HCT116 (cell line): ENCODE measurements at regions not wholly inside any gene's neighbourhood (a gene's known extent, or its start where the extent isn't known, plus 50 kb on each side); places are given as distances from the start of the nearest gene placed in this dataset.

Experiments used
- ATAC-seq: fragments of 200-7000 bp; cut with Tn5 transposase; 2 replicates; pipeline ENCODE4 v1.9.1; 2020; ENCODE audit warnings: mild to moderate bottlenecking, moderate library complexity
- BruUV-seq: library from RNA; stranded (reverse); fragments of 400-500 nt; replicated peaks from 2 replicates; lab custom pipeline; 2021; lab: Mats Ljungman, UMichigan
- CTCF ChIA-PET: fragments of 300-600 bp; sonication (Branson Sonifier 250); formaldehyde crosslinking; loops from one replicate; lab custom pipeline; 2021; ENCODE audit warnings: antibody characterized with exemption; lab: Charles Lee
- POLR2A ChIA-PET: fragments of 300-600, 350-600 bp; sonication (Branson Sonifier 250); formaldehyde crosslinking; loops from one replicate; lab custom pipeline; 2021; ENCODE audit warnings: antibody characterized with exemption; lab: Charles Lee
- RAD21 ChIA-PET, 2 experiments: fragments of 300-600 bp; sonication (Branson Sonifier 250); formaldehyde crosslinking; loops; one replicate each; lab custom pipeline; 2023; ENCODE audit warnings: low total read pairs in 2 of 2; ENCODE audit not compliant: uncharacterized antibody in 2 of 2, unreplicated experiment in 2 of 2, low non-redundant PET in 1 of 2; lab: Charles Lee
- DNase-seq: peaks from one replicate; pipeline ENCODE4 v3.0.0-alpha.2; 2010; ENCODE audit warnings: low read depth, low spot score
- H2AFZ ChIP-seq: fragments of 200-600 bp; shearing (Covaris generic), sonication (generic); 2 replicates; pipeline ENCODE4 v1.6.1; 2017; ENCODE audit warnings: low read depth, mixed run types, mixed read lengths, antibody characterized with exemption, low read length; ENCODE audit not compliant: poor library complexity, severe bottlenecking
- H3K27ac ChIP-seq: 2 replicates; pipeline ENCODE4 v1.5.1; 2012; ENCODE audit warnings: low read depth, low read length
- H3K27me3 ChIP-seq: fragments of 200-600 bp; sonication (generic); 2 replicates; pipeline ENCODE4 v1.6.1; 2016; ENCODE audit warnings: mixed run types, low read length, mixed read lengths; ENCODE audit not compliant: insufficient read depth
- H3K36me3 ChIP-seq, 2 experiments: fragments of 200-500 bp in 1 of 2; fragments of 200-600 bp in 1 of 2; sonication (Bioruptor generic) in 1 of 2; sonication (generic) in 1 of 2; 2 replicates each; pipeline versions ENCODE4 v1.5.1 to v1.6.1; 2014 to 2016; ENCODE audit warnings: low read length in 2 of 2, inconsistent platforms in 1 of 2, mixed read lengths in 1 of 2, mixed run types in 1 of 2; ENCODE audit not compliant: insufficient read depth in 2 of 2, control insufficient read depth in 1 of 2
- H3K4me1 ChIP-seq, 2 experiments: fragments of 200-600 bp in 1 of 2; sonication (generic) in 1 of 2; 2 replicates each; pipeline versions ENCODE4 v1.5.1 to v1.6.1; 2012 to 2017; ENCODE audit warnings: low read length in 2 of 2, inconsistent platforms in 1 of 2, mild to moderate bottlenecking in 1 of 2, mixed read lengths in 1 of 2, mixed run types in 1 of 2, moderate library complexity in 1 of 2; ENCODE audit not compliant: insufficient read depth in 2 of 2, control insufficient read depth in 1 of 2
- H3K4me2 ChIP-seq: fragments of 200-600 bp; sonication (generic); 2 replicates; pipeline ENCODE4 v1.6.1; 2017; ENCODE audit warnings: mixed run types, low read length, mixed read lengths
- H3K4me3 ChIP-seq, 2 experiments: fragments of 200-600 bp in 1 of 2; sonication (generic) in 1 of 2; replicated peaks in 1 of 2; 2 replicates each; pipeline ENCODE4 v1.5.1; 2011 to 2016; ENCODE audit warnings: low read length in 2 of 2, control low read depth in 1 of 2, low read depth in 1 of 2, mild to moderate bottlenecking in 1 of 2, mixed read lengths in 1 of 2, mixed run types in 1 of 2
- H3K79me2 ChIP-seq: fragments of 200-600 bp; sonication (generic); 2 replicates; pipeline ENCODE4 v1.6.1; 2017; ENCODE audit warnings: mild to moderate bottlenecking, mixed run types, low read length, moderate library complexity, mixed read lengths; ENCODE audit not compliant: insufficient read depth
- H3K9ac ChIP-seq: fragments of 200-600 bp; sonication (generic); 2 replicates; pipeline ENCODE4 v1.6.1; 2016; ENCODE audit warnings: low read length, mixed read lengths
- H3K9me2 ChIP-seq: fragments of 200-600 bp; sonication (generic), shearing (Covaris generic); 2 replicates; pipeline ENCODE4 v1.6.1; 2017; ENCODE audit warnings: mixed run types, mild to moderate bottlenecking, moderate library complexity; ENCODE audit not compliant: insufficient read depth
- H3K9me3 ChIP-seq, 2 experiments: fragments of 200-500 bp in 1 of 2; fragments of 200-600 bp in 1 of 2; sonication (Bioruptor generic) in 1 of 2; sonication (generic) in 1 of 2; 2 replicates each; pipeline ENCODE4 v1.6.1; 2014 to 2017; ENCODE audit warnings: low read length in 2 of 2, mixed read lengths in 2 of 2, inconsistent platforms in 1 of 2, low read depth in 1 of 2, mild to moderate bottlenecking in 1 of 2, mixed run types in 1 of 2, moderate library complexity in 1 of 2; ENCODE audit not compliant: control insufficient read depth in 1 of 2, insufficient read depth in 1 of 2
- H4K20me1 ChIP-seq: fragments of 200-600 bp; sonication (generic), shearing (Covaris generic); 2 replicates; pipeline ENCODE4 v1.6.1; 2017; ENCODE audit warnings: mixed run types, mild to moderate bottlenecking, moderate library complexity; ENCODE audit not compliant: insufficient read depth
- CBX3 ChIP-seq: IDR thresholded peaks from 2 replicates; pipeline ENCODE4 v1.6.1; 2012; ENCODE audit warnings: low read depth
- EGR1 ChIP-seq: IDR thresholded peaks from 2 replicates; pipeline ENCODE4 v1.6.1; 2012; ENCODE audit warnings: low read depth
- EZH2 ChIP-seq: fragments of 200-600 bp; sonication (generic); IDR thresholded peaks from 2 replicates; pipeline ENCODE4 v1.6.1; 2017; ENCODE audit warnings: antibody characterized with exemption, mixed run types
- FOSL1 ChIP-seq: IDR thresholded peaks from 2 replicates; pipeline ENCODE4 v1.6.1; 2012; ENCODE audit warnings: low read depth
- JUND ChIP-seq: IDR thresholded peaks from 2 replicates; pipeline ENCODE4 v1.6.1; 2012
- POLR2A ChIP-seq: IDR thresholded peaks from 2 replicates; pipeline ENCODE4 v1.7.0; 2011; ENCODE audit warnings: borderline replicate concordance; ENCODE audit not compliant: insufficient read depth, insufficient read length; ENCODE audit errors: extremely low read depth
- RAD21 ChIP-seq: IDR thresholded peaks from 2 replicates; pipeline ENCODE4 v1.6.1; 2012; ENCODE audit warnings: low read depth, mild to moderate bottlenecking
- SIN3A ChIP-seq: IDR thresholded peaks from 2 replicates; pipeline ENCODE4 v1.6.1; 2012; ENCODE audit warnings: low read depth
- SP1 ChIP-seq: IDR thresholded peaks from 2 replicates; pipeline ENCODE4 v1.6.1; 2012; ENCODE audit warnings: low read depth
- SRF ChIP-seq: IDR thresholded peaks from 2 replicates; pipeline ENCODE4 v1.6.1; 2012; ENCODE audit warnings: low read depth
- YY1 ChIP-seq: IDR thresholded peaks from 2 replicates; pipeline ENCODE4 v1.6.1; 2011; ENCODE audit warnings: low read length, low read depth, moderate library complexity, mild to moderate bottlenecking; ENCODE audit not compliant: insufficient replicate concordance; ENCODE audit errors: extremely low read depth
- ZFX ChIP-seq: fragments of 450-650 bp; IDR thresholded peaks from 2 replicates; pipeline ENCODE4 v1.6.1; 2017
- ZNF274 ChIP-seq: fragments of 200-500 bp; sonication (Bioruptor generic); IDR thresholded peaks from 2 replicates; pipeline ENCODE4 v1.6.1; 2014; ENCODE audit warnings: mild to moderate bottlenecking, low read depth, low read length, inconsistent platforms
- intact Hi-C: fragments of 100-400 bp; cut with micrococcal nuclease; formaldehyde crosslinking; loops from 2 replicates; pipeline ENCODE4 v1.10.0; 2022
- TF ChIP-seq, protein P1 (sequence below): IDR thresholded peaks from 2 replicates; pipeline ENCODE4 v1.6.1; 2012; ENCODE audit warnings: low read depth
- TF ChIP-seq, protein P2 (sequence below): IDR thresholded peaks from 2 replicates; pipeline ENCODE4 v1.6.1; 2011; ENCODE audit warnings: mild to moderate bottlenecking, low read length, moderate library complexity; ENCODE audit not compliant: insufficient replicate concordance; ENCODE audit errors: extremely low read depth
- TF ChIP-seq, protein P3 (sequence below): IDR thresholded peaks from 2 replicates; pipeline ENCODE4 v1.6.1; 2012
- TF ChIP-seq, protein P4 (sequence below): IDR thresholded peaks from 2 replicates; pipeline ENCODE4 v1.6.1; 2012
- TF ChIP-seq, protein P5 (sequence below), 3 experiments: fragments of 200-600 bp in 1 of 3; sonication (generic) in 1 of 3; IDR thresholded peaks in 2 of 3; conservative IDR thresholded peaks in 1 of 3; 2 replicates each; pipeline ENCODE4 v1.5.1; 2012 to 2017; ENCODE audit warnings: low read depth in 2 of 3, low read length in 2 of 3, antibody characterized with exemption in 1 of 3, borderline replicate concordance in 1 of 3, control low read depth in 1 of 3, mild to moderate bottlenecking in 1 of 3, mixed read lengths in 1 of 3, mixed run types in 1 of 3, moderate library complexity in 1 of 3; ENCODE audit not compliant: insufficient read depth in 1 of 3

DNA sequence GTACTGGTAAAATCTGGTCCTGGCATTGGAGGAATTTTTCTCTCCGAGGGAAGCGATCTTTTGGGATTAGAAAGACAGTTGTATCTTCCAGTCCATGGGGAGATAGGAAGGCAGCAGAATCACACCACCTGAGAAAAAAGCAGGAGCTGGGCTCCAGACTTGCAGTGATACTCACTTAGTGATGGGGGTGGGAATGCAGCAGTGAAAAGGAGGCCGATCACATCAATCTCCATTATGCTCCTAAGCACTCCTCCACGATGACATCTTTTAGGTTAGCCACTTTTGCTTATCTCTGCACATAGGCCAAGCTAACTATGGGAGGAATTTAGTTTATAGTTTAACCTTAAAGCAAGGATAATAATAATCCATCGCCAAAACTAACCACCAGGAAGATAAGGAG is 219.0 kb downstream of the DMAC1 start (continued):
- TF ChIP-seq, protein P1, sequence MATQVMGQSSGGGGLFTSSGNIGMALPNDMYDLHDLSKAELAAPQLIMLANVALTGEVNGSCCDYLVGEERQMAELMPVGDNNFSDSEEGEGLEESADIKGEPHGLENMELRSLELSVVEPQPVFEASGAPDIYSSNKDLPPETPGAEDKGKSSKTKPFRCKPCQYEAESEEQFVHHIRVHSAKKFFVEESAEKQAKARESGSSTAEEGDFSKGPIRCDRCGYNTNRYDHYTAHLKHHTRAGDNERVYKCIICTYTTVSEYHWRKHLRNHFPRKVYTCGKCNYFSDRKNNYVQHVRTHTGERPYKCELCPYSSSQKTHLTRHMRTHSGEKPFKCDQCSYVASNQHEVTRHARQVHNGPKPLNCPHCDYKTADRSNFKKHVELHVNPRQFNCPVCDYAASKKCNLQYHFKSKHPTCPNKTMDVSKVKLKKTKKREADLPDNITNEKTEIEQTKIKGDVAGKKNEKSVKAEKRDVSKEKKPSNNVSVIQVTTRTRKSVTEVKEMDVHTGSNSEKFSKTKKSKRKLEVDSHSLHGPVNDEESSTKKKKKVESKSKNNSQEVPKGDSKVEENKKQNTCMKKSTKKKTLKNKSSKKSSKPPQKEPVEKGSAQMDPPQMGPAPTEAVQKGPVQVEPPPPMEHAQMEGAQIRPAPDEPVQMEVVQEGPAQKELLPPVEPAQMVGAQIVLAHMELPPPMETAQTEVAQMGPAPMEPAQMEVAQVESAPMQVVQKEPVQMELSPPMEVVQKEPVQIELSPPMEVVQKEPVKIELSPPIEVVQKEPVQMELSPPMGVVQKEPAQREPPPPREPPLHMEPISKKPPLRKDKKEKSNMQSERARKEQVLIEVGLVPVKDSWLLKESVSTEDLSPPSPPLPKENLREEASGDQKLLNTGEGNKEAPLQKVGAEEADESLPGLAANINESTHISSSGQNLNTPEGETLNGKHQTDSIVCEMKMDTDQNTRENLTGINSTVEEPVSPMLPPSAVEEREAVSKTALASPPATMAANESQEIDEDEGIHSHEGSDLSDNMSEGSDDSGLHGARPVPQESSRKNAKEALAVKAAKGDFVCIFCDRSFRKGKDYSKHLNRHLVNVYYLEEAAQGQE, result no peak
- TF ChIP-seq, all 23 proteins: peak for 0

DNA sequence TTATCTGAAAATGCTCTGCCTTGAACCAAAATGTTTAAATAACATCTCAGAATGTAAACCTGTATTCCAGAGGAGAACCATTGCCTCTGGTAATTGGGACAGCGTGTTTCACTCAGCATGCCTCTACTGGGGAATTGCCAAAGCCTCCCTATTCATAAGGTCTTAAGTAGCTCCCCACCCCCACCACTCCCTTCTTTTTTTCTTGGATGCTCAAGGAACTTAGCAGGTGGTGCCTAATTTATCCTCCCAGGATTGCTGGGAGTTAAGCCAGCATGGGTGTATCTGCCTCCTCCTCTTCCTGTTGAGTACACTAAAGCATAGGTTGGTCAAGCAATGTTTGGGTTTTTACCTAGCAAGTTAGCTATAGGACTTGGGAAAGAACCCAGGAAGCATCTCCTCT is 220.2 kb downstream of the DMAC1 start:
- no peak overlapping the region for H2AFZ ChIP-seq
- no peaks in the 10 kb centered on the region for H3K9me3 ChIP-seq
- no peaks in the 10 kb centered on the region for H4K20me1 ChIP-seq
- no TSS peak for BruUV-seq
- no peak overlapping the region for H3K9ac ChIP-seq
- H3K27ac ChIP-seq, result no peak overlapping the region
- H3K4me3 ChIP-seq, result no peak overlapping the region
- ATAC-seq (no peak), DNase-seq (no peak)
- ChIA-PET RAD21 (no interaction called here), POLR2A (no interaction called here), CTCF (no interaction called here)
- TF ChIP-seq POLR2A (no peak), RAD21 (no peak), CBX3 (no peak), SRF (no peak), SP1 (no peak), ZFX (no peak), YY1 (no peak), ZNF274 (no peak), FOSL1 (no peak), EZH2 (no peak), EGR1 (no peak), JUND (no peak), SIN3A (no peak)
- TF ChIP-seq, protein P2, sequence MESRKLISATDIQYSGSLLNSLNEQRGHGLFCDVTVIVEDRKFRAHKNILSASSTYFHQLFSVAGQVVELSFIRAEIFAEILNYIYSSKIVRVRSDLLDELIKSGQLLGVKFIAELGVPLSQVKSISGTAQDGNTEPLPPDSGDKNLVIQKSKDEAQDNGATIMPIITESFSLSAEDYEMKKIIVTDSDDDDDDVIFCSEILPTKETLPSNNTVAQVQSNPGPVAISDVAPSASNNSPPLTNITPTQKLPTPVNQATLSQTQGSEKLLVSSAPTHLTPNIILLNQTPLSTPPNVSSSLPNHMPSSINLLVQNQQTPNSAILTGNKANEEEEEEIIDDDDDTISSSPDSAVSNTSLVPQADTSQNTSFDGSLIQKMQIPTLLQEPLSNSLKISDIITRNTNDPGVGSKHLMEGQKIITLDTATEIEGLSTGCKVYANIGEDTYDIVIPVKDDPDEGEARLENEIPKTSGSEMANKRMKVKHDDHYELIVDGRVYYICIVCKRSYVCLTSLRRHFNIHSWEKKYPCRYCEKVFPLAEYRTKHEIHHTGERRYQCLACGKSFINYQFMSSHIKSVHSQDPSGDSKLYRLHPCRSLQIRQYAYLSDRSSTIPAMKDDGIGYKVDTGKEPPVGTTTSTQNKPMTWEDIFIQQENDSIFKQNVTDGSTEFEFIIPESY, result no peak
- TF ChIP-seq, protein P3, sequence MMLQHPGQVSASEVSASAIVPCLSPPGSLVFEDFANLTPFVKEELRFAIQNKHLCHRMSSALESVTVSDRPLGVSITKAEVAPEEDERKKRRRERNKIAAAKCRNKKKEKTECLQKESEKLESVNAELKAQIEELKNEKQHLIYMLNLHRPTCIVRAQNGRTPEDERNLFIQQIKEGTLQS, result no peak
- TF ChIP-seq, protein P4, sequence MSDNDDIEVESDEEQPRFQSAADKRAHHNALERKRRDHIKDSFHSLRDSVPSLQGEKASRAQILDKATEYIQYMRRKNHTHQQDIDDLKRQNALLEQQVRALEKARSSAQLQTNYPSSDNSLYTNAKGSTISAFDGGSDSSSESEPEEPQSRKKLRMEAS, result no peak
- TF ChIP-seq, protein P5, sequence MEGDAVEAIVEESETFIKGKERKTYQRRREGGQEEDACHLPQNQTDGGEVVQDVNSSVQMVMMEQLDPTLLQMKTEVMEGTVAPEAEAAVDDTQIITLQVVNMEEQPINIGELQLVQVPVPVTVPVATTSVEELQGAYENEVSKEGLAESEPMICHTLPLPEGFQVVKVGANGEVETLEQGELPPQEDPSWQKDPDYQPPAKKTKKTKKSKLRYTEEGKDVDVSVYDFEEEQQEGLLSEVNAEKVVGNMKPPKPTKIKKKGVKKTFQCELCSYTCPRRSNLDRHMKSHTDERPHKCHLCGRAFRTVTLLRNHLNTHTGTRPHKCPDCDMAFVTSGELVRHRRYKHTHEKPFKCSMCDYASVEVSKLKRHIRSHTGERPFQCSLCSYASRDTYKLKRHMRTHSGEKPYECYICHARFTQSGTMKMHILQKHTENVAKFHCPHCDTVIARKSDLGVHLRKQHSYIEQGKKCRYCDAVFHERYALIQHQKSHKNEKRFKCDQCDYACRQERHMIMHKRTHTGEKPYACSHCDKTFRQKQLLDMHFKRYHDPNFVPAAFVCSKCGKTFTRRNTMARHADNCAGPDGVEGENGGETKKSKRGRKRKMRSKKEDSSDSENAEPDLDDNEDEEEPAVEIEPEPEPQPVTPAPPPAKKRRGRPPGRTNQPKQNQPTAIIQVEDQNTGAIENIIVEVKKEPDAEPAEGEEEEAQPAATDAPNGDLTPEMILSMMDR (IDR thresholded peaks at IDR 0.05 in 2 of 3, conservative IDR thresholded peaks at IDR 0.05 in 1 of 3; ENCODE audit: borderline replicate concordance in 1 of 3, insufficient read depth in 1 of 3, low read depth in 2 of 3, low read length in 2 of 3), result no peak
- H3K4me2 ChIP-seq, result no peak overlapping the region
- no peaks in the 10 kb centered on the region for H3K9me2 ChIP-seq
- H3K27me3 ChIP-seq, result no peaks in the 10 kb centered on the region
- H3K79me2 ChIP-seq, result no peaks in the 10 kb centered on the region
- intact Hi-C loops, result no loop called here
- no peaks in the 10 kb centered on the region for H3K36me3 ChIP-seq
- H3K4me1 ChIP-seq, result no peaks in the 10 kb centered on the region
